Heart left ventricle (tissue), 16 donors: ENCODE measurements at regions not wholly inside any gene's neighbourhood (a gene's known extent, or its start where the extent isn't known, plus 50 kb on each side); places are given as distances from the start of the nearest gene placed in this dataset.

Experiments
- ATAC-seq, 4 donors: fragments of 200-7000 bp; cut with Tn5 transposase; one replicate each; pipeline ENCODE4 v1.9.1; 2020 to 2022; ENCODE audit warnings: moderate library complexity in 4 of 4, mild to moderate bottlenecking in 3 of 4, moderate number of reproducible peaks in 1 of 4
- DNase-seq, 5 donors: peaks; one replicate each; pipeline ENCODE4 v3.0.0-alpha.2; 2020
- H3K27ac ChIP-seq, 12 donors: fragments of 200-600 bp; sonication (generic) in 4 of 12; one replicate each; pipeline versions ENCODE4 v1.5.0 to v1.8.0; 2016 to 2022; ENCODE audit warnings: mild to moderate bottlenecking in 2 of 12
- H3K27me3 ChIP-seq, 9 donors: fragments of 200-600 bp; sonication (generic) in 2 of 9; one replicate each; pipeline versions ENCODE4 v1.5.1 to v1.8.0; 2016 to 2022; ENCODE audit warnings: mild to moderate bottlenecking in 3 of 9
- H3K36me3 ChIP-seq, 9 donors: fragments of 200-600 bp; sonication (generic) in 2 of 9; one replicate each; pipeline versions ENCODE4 v1.5.0 to v1.8.0; 2018 to 2022; ENCODE audit warnings: mild to moderate bottlenecking in 2 of 9
- H3K4me1 ChIP-seq, 12 donors: fragments of 200-600 bp; sonication (generic) in 4 of 12; one replicate each; pipeline versions ENCODE4 v1.5.0 to v1.8.0; 2016 to 2022; ENCODE audit warnings: mild to moderate bottlenecking in 3 of 12
- H3K4me3 ChIP-seq, 12 donors: fragments of 200-600 bp; sonication (generic) in 4 of 12; one replicate each; pipeline versions ENCODE4 v1.5.0 to v1.8.0; 2017 to 2022; ENCODE audit warnings: mild to moderate bottlenecking in 9 of 12, moderate library complexity in 4 of 12
- H3K9me3 ChIP-seq, 12 donors: fragments of 200-600 bp; sonication (generic) in 4 of 12; one replicate each; pipeline versions ENCODE4 v1.5.0 to v1.8.0; 2016 to 2022; ENCODE audit warnings: mild to moderate bottlenecking in 1 of 12
- CTCF ChIP-seq, 12 donors: fragments of 200-600 bp; sonication (generic) in 4 of 12; IDR thresholded peaks; one replicate each; pipeline versions ENCODE4 v1.5.0 to v1.8.0; 2018 to 2022; ENCODE audit warnings: antibody characterized with exemption in 12 of 12, mild to moderate bottlenecking in 5 of 12
- POLR2A ChIP-seq, 2 donors: fragments of 450-650 bp; IDR thresholded peaks; one replicate each; pipeline ENCODE4 v1.6.1; 2017; ENCODE audit warnings: antibody characterized with exemption in 2 of 2, mild to moderate bottlenecking in 2 of 2, moderate library complexity in 2 of 2
- WGBS, 4 donors: extraction: QIAGEN DNeasy Blood & Tissue Kit in 2 of 4; methylation state at CpG; one replicate each; pipeline versions ENCODE4 v1.1.5 to v1.1.7; 2013 to 2018; 5-methylcytosine and 5-hydroxymethylcytosine counted together
- intact Hi-C, 10 donors: fragments of 100-400 bp; cut with DNase I; formaldehyde crosslinking; loops; one replicate each; pipeline versions ENCODE4 v1.11.1 to v1.14.2; 2022
- donor health status: ischemic (EF 13 %, LVEDD 7.1; RV severe dilation, severe dysfunction).
- donor health status: healthy with polysubstance abuse.
- donor health status: DM: no; HTN: yes; CAD: no.
- donor health status: DM: no; HTN: no; CAD: no.
- donor health status: ischemic (EF 25% LVEDD 6.9; RV normal size, moderate dysfunction).
- donor health status: ischemic (EF 25% LVEDD 5.7; RV mildly dilated, moderate dysfunction).
- donor health status: healthy.
- donor health status: DM: yes; HTN: yes; CAD: no.
- donor health status: ischemic (EF 35%, LVEDD 5.7; RV mildly dilated, moderate dysfunction).
- donor health status: nonischemic (EF 11% LVEDD 7.7; RV severe dilation, severe dysfunction).
- donor health status: DM: yes; HTN: yes; CAD: no.
- donor health status: PGD.
- donor health status: ischemic (EF 29% LVEDD 5.4; RV normal size, mild dysfunction).
- donor health status: nonischemic (EF 23%, LVEDD 6.1; RV moderate dilation, normal function).

- 75 to 83% (median 78%) methylated on average over 3 of the region's 3 CpGs for WGBS, 4 donors
- Histone ChIP-seq H3K27ac (no peak overlapping the region), H3K4me3 (no peak overlapping the region), H3K36me3 (no peaks in the 10 kb centered on the region), H3K9me3 (no peaks in the 10 kb centered on the region), H3K4me1 (peaks cover 0 to 12% (median 0%) of the 10 kb centered on the region in 12 donors), H3K27me3 (no peaks in the 10 kb centered on the region)
- intact Hi-C loops: no loop called here
- TF ChIP-seq POLR2A (IDR thresholded peaks at IDR 0.05) (no peak), CTCF (IDR thresholded peaks at IDR 0.05) (no peak)
- DNase-seq (no peak), ATAC-seq (no peak)
Observed at GRCh38 chr13:73681015-73681414, 453.2 kb downstream of the KLF12 start.

GRCh38 chr13:73677048-73677601 lies 457.1 kb downstream of the KLF12 start:
- Histone ChIP-seq H3K4me1 (peaks cover 0 to 12% (median 0%) of the 10 kb centered on the region in 12 donors), H3K9me3 (no peaks in the 10 kb centered on the region), H3K27me3 (no peaks in the 10 kb centered on the region), H3K27ac (no peak overlapping the region), H3K4me3 (no peak overlapping the region), H3K36me3 (no peaks in the 10 kb centered on the region)
- ATAC-seq (peak in 1 of 4 donors; percentile 29), DNase-seq (no peak)
- 45 to 59% (median 55%) methylated on average over 4 of the region's 4 CpGs for WGBS, 4 donors
- TF ChIP-seq CTCF (IDR thresholded peaks at IDR 0.05): no peak
- TF ChIP-seq POLR2A (IDR thresholded peaks at IDR 0.05): no peak
- intact Hi-C loops: no loop called here

GRCh38 chr13:73676550-73677047 lies 457.6 kb downstream of the KLF12 start:
- 69 to 82% (median 76%) methylated on average over 2 of the region's 2 CpGs for WGBS, 4 donors
- ATAC-seq: no peak

GRCh38 chr13:73675821-73676220 lies 458.4 kb downstream of the KLF12 start:
- peaks cover 0 to 9% (median 0%) of the 10 kb centered on the region in 12 donors for H3K4me1 ChIP-seq
- no peak for DNase-seq
- H3K9me3 ChIP-seq: no peaks in the 10 kb centered on the region
- no peaks in the 10 kb centered on the region for H3K36me3 ChIP-seq
- no peak overlapping the region for H3K4me3 ChIP-seq
- no peak overlapping the region for H3K27ac ChIP-seq
- TF ChIP-seq POLR2A (IDR thresholded peaks at IDR 0.05) (no peak), CTCF (IDR thresholded peaks at IDR 0.05) (no peak)
- 89 to 99% (median 92%) methylated on average over 4 of the region's 4 CpGs for WGBS, 4 donors
- no peaks in the 10 kb centered on the region for H3K27me3 ChIP-seq
- ATAC-seq: no peak
- intact Hi-C loops: no loop called here

More at GRCh38 chr13:73676550-73677047, 457.6 kb downstream of the KLF12 start:
- Histone ChIP-seq H3K4me1 (peaks cover 0 to 12% (median 0%) of the 10 kb centered on the region in 12 donors), H3K27me3 (no peaks in the 10 kb centered on the region), H3K27ac (no peak overlapping the region), H3K36me3 (no peaks in the 10 kb centered on the region), H3K9me3 (no peaks in the 10 kb centered on the region), H3K4me3 (no peak overlapping the region)
- no peak for DNase-seq
- TF ChIP-seq CTCF (IDR thresholded peaks at IDR 0.05): no peak
- no peak for TF ChIP-seq POLR2A (IDR thresholded peaks at IDR 0.05)
- intact Hi-C loops: no loop called here
